Keratinocyte (primary cell): ENCODE measurements at regions not wholly inside any gene's neighbourhood (a gene's known extent, or its start where the extent isn't known, plus 50 kb on each side); places are given as distances from the start of the nearest gene placed in this dataset.

Experiments
- DNase-seq: peaks from one replicate; pipeline ENCODE4 v3.0.0-alpha.2; 2011; ENCODE audit warnings: low read depth, missing footprints, low spot score
- FAIRE-seq: peaks from 2 replicates; lab custom pipeline; 2011; peaks lifted over from hg19 to GRCh38; lab: Jason Lieb, UNC
- H2AFZ ChIP-seq: 2 replicates; pipeline ENCODE4 v1.6.0; 2012; ENCODE audit warnings: low read length, control low read depth, inconsistent platforms; ENCODE audit not compliant: control insufficient read depth
- H3K27ac ChIP-seq: 2 replicates; pipeline ENCODE4 v1.5.1; 2011; ENCODE audit warnings: low read length; ENCODE audit not compliant: control insufficient read depth, insufficient read depth
- H3K27me3 ChIP-seq: 3 replicates; pipeline ENCODE4 v1.6.0; 2011; ENCODE audit warnings: low read length; ENCODE audit not compliant: control insufficient read depth, insufficient read depth; ENCODE audit errors: extremely low read depth
- H3K36me3 ChIP-seq, 2 experiments: 2 replicates in 1 of 2; 3 replicates in 1 of 2; pipeline ENCODE4 v1.5.1; 2011; ENCODE audit warnings: low read length in 2 of 2, mild to moderate bottlenecking in 1 of 2; ENCODE audit not compliant: control insufficient read depth in 2 of 2, insufficient read depth in 2 of 2; ENCODE audit errors: extremely low read depth in 1 of 2
- H3K4me1 ChIP-seq: 3 replicates; pipeline ENCODE4 v1.5.1; 2011; ENCODE audit warnings: low read length; ENCODE audit not compliant: control insufficient read depth, insufficient read depth; ENCODE audit errors: extremely low read depth
- H3K4me2 ChIP-seq: 3 replicates; pipeline ENCODE4 v1.6.0; 2011; ENCODE audit warnings: low read depth, low read length; ENCODE audit not compliant: control insufficient read depth, insufficient read depth; ENCODE audit errors: extremely low read depth
- H3K4me3 ChIP-seq, 3 experiments: fragments of 200-600 bp in 1 of 3; sonication (generic) in 1 of 3; 2 replicates in 2 of 3; 3 replicates in 1 of 3; pipeline ENCODE4 v1.5.1; 2011 to 2016; ENCODE audit warnings: low read length in 3 of 3, mild to moderate bottlenecking in 3 of 3, control low read depth in 2 of 3, inconsistent platforms in 1 of 3, low read depth in 1 of 3, mixed read lengths in 1 of 3, mixed run types in 1 of 3, moderate library complexity in 1 of 3; ENCODE audit not compliant: control insufficient read depth in 2 of 3, insufficient read depth in 2 of 3; ENCODE audit errors: extremely low read depth in 1 of 3
- H3K79me2 ChIP-seq: 2 replicates; pipeline ENCODE4 v1.6.0; 2012; ENCODE audit warnings: low read length; ENCODE audit not compliant: control insufficient read depth, insufficient read depth
- H3K9ac ChIP-seq: 3 replicates; pipeline ENCODE4 v1.6.0; 2011; ENCODE audit warnings: low read length; ENCODE audit not compliant: control insufficient read depth, insufficient read depth; ENCODE audit errors: extremely low read depth
- H3K9me1 ChIP-seq: 3 replicates; pipeline ENCODE4 v1.6.0; 2011; ENCODE audit warnings: low read length; ENCODE audit not compliant: control insufficient read depth, insufficient read depth; ENCODE audit errors: extremely low read depth
- H3K9me3 ChIP-seq: 2 replicates; pipeline ENCODE4 v1.5.1; 2012; ENCODE audit warnings: low read depth, low read length; ENCODE audit not compliant: control insufficient read depth
- H4K20me1 ChIP-seq: 3 replicates; pipeline ENCODE4 v1.6.0; 2011; ENCODE audit warnings: low read length; ENCODE audit not compliant: control insufficient read depth, insufficient read depth; ENCODE audit errors: extremely low read depth
- CTCF ChIP-seq, 3 experiments: IDR thresholded peaks in 1 of 3; conservative IDR thresholded peaks in 1 of 3; optimal IDR thresholded peaks in 1 of 3; 2 replicates in 2 of 3; 3 replicates in 1 of 3; pipeline versions ENCODE3 to v1.5.1; 2011; ENCODE audit warnings: low read length in 3 of 3, mild to moderate bottlenecking in 3 of 3, moderate library complexity in 2 of 3, control low read depth in 1 of 3, inconsistent platforms in 1 of 3; ENCODE audit not compliant: insufficient read depth in 2 of 3; ENCODE audit errors: extremely low read depth in 1 of 3
- EZH2 ChIP-seq: IDR thresholded peaks from one replicate; pipeline ENCODE4 v1.6.1; 2012; ENCODE audit warnings: inconsistent platforms, mild to moderate bottlenecking, low read length, moderate library complexity
- dilution Hi-C: fragments of 300-500 bp; cut with MboI; formaldehyde crosslinking; loops from one replicate; pipeline ENCODE4 v1.7.0; 2020; ENCODE audit warnings: low sequenced_read_pairs; ENCODE audit not compliant: extremely low pct_ligation_motif_present

DNA sequence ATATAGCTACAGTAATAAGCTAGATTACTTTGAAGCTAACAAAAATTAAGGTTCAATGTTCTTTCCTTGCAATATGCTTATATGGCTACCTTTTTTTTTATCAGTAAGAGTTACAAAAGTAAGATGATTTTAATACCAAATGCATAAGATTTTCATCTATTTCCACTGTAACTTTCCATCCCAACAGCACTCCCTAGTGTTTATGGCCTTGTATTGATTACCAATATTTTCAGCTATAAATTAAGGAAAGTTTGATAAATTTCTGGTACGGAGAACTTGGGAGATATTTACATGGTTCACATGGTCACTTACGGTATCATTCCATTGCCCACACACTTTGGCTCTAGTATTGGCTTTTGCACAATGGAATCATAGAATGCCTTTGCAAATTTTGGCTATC, 448.9 kb upstream of the PABPC4L start:
- H3K9ac ChIP-seq: no peak overlapping the region
- H3K4me3 ChIP-seq: no peak overlapping the region
- H3K4me2 ChIP-seq: no peak overlapping the region
- TF ChIP-seq EZH2 (no peak), CTCF (optimal IDR thresholded peaks at IDR 0.05 in 1 of 3, IDR thresholded peaks at IDR 0.05 in 1 of 3, conservative IDR thresholded peaks at IDR 0.05 in 1 of 3; ENCODE audit: extremely low read depth in 1 of 3, insufficient read depth in 2 of 3, low read length in 3 of 3) (no peak)
- DNase-seq (no peak), FAIRE-seq (no peak)
- H3K9me3 ChIP-seq: no peaks in the 10 kb centered on the region
- no peak overlapping the region for H2AFZ ChIP-seq
- H3K4me1 ChIP-seq: no peaks in the 10 kb centered on the region
- no peaks in the 10 kb centered on the region for H3K79me2 ChIP-seq
- dilution Hi-C loops: no loop called here
- H4K20me1 ChIP-seq: no peaks in the 10 kb centered on the region
- H3K27me3 ChIP-seq: no peaks in the 10 kb centered on the region
- H3K27ac ChIP-seq: no peak overlapping the region
- no peaks in the 10 kb centered on the region for H3K9me1 ChIP-seq
- no peaks in the 10 kb centered on the region for H3K36me3 ChIP-seq

GRCh38 chr4:134645778-134646177, 444.2 kb upstream of the PABPC4L start:
- no peaks in the 10 kb centered on the region for H3K79me2 ChIP-seq
- no peaks in the 10 kb centered on the region for H3K9me3 ChIP-seq
- H2AFZ ChIP-seq: no peak overlapping the region
- dilution Hi-C loops: no loop called here
- FAIRE-seq (no peak), DNase-seq (no peak)
- no peaks in the 10 kb centered on the region for H3K27me3 ChIP-seq
- no peak overlapping the region for H3K27ac ChIP-seq
- H3K4me3 ChIP-seq: no peak overlapping the region
- H3K4me2 ChIP-seq: no peak overlapping the region
- no peaks in the 10 kb centered on the region for H3K4me1 ChIP-seq
- no peaks in the 10 kb centered on the region for H4K20me1 ChIP-seq
- no peak overlapping the region for H3K9ac ChIP-seq
- no peaks in the 10 kb centered on the region for H3K36me3 ChIP-seq
- TF ChIP-seq CTCF (optimal IDR thresholded peaks at IDR 0.05 in 1 of 3, IDR thresholded peaks at IDR 0.05 in 1 of 3, conservative IDR thresholded peaks at IDR 0.05 in 1 of 3; ENCODE audit: extremely low read depth in 1 of 3, insufficient read depth in 2 of 3, low read length in 3 of 3): no peak
- no peak for TF ChIP-seq EZH2
- no peaks in the 10 kb centered on the region for H3K9me1 ChIP-seq
